NT2/D1 (cell line): ENCODE measurements at regions not wholly inside any gene's neighbourhood (a gene's known extent, or its start where the extent isn't known, plus 50 kb on each side); places are given as distances from the start of the nearest gene placed in this dataset.

Experiments
- SUZ12 ChIP-seq: IDR thresholded peaks from 2 replicates; pipeline ENCODE4 v1.6.1; 2011; ENCODE audit not compliant: insufficient read length, insufficient read depth; ENCODE audit errors: extremely low read depth
- YY1 ChIP-seq: IDR thresholded peaks from 2 replicates; pipeline ENCODE4 v1.6.1; 2011; ENCODE audit not compliant: insufficient read length, insufficient read depth
- ZNF274 ChIP-seq: IDR thresholded peaks from 2 replicates; pipeline ENCODE4 v1.6.1; 2011; ENCODE audit warnings: mild to moderate bottlenecking, low read depth, low read length

DNA sequence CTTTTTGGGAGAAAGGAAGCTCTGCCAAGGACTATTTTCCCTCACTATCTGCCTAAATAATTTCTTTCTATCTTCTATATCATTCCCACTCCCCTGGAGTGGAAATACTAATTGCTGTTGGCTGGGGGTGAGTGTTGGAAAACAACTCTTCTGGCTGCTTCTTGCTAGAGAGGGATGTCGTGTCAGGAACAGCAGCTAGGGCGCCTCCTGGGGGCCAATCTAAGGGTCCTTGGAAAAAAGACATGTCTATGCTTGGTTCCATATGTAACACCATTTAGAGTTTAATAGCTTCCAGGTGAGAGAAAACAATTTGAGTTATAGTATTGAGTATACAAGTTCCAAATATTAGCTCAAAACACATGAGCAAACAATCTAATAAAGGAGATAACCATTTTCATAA is 111.3 kb downstream of the MAGEE1 start:
- no peak for TF ChIP-seq ZNF274
- no peak for TF ChIP-seq SUZ12
- no peak for TF ChIP-seq YY1
